Sigmoid colon (tissue), 6 donors: ENCODE measurements at regions not wholly inside any gene's neighbourhood (a gene's known extent, or its start where the extent isn't known, plus 50 kb on each side); places are given as distances from the start of the nearest gene placed in this dataset.

Experiments
- DNase-seq: peaks from one replicate; pipeline ENCODE4 v3.0.0-alpha.2; 2019
- H3K27ac ChIP-seq, 4 donors: fragments of 200-600 bp; sonication (generic); one replicate each; pipeline ENCODE4 v1.5.1; 2016 to 2019; ENCODE audit warnings: mild to moderate bottlenecking in 1 of 4
- H3K27me3 ChIP-seq, 3 donors: fragments of 200-600 bp; sonication (generic); one replicate each; pipeline ENCODE4 v1.5.1; 2019; ENCODE audit warnings: mild to moderate bottlenecking in 1 of 3
- H3K36me3 ChIP-seq, 4 donors: fragments of 200-600 bp; sonication (generic); one replicate each; pipeline ENCODE4 v1.5.1; 2016 to 2019
- H3K4me1 ChIP-seq, 4 donors: fragments of 200-600 bp; sonication (generic); one replicate each; pipeline ENCODE4 v1.5.1; 2017 to 2019
- H3K4me3 ChIP-seq, 4 donors: fragments of 200-600 bp; sonication (generic); one replicate each; pipeline ENCODE4 v1.5.1; 2017 to 2019; ENCODE audit warnings: mild to moderate bottlenecking in 2 of 4, moderate library complexity in 1 of 4
- H3K9me3 ChIP-seq, 4 donors: fragments of 200-600 bp in 3 of 4; sonication (generic) in 3 of 4; one replicate each; pipeline versions ENCODE4 v1.5.1 to v1.6.1; 2013 to 2019
- CTCF ChIP-seq, 4 experiments: fragments of 450-650 bp in 3 of 4; fragments of 200-600 bp in 1 of 4; IDR thresholded peaks; one replicate each; pipeline ENCODE4 v1.5.1; 2016 to 2019; ENCODE audit warnings: antibody characterized with exemption in 4 of 4, mild to moderate bottlenecking in 3 of 4, moderate library complexity in 2 of 4
- EP300 ChIP-seq, 4 donors: sonication (generic); formaldehyde crosslinking; IDR thresholded peaks; one replicate each; pipeline ENCODE4 v1.6.1; 2017; ENCODE audit warnings: antibody characterized with exemption in 4 of 4
- POLR2A ChIP-seq, 2 donors: fragments of 450-650 bp; IDR thresholded peaks; one replicate each; pipeline ENCODE4 v1.6.1; 2016; ENCODE audit warnings: antibody characterized with exemption in 2 of 2, mild to moderate bottlenecking in 2 of 2, moderate library complexity in 2 of 2
- POLR2AphosphoS5 ChIP-seq, 4 donors: sonication (generic); formaldehyde crosslinking; IDR thresholded peaks; one replicate each; pipeline ENCODE4 v1.6.1; 2017; ENCODE audit warnings: antibody characterized with exemption in 4 of 4
- WGBS, 2 donors: extraction: QIAGEN DNeasy Blood & Tissue Kit; methylation state at CpG; one replicate each; pipeline ENCODE4 v1.1.7; 2013; 5-methylcytosine and 5-hydroxymethylcytosine counted together
- intact Hi-C: fragments of 100-400 bp; cut with DNase I; formaldehyde crosslinking; loops from one replicate; pipeline ENCODE4 v1.15.1; 2023
- donor health status: healthy with polysubstance abuse.
- donor health status: healthy.

- Histone ChIP-seq H3K4me3 (no peak overlapping the region), H3K9me3 (no peaks in the 10 kb centered on the region), H3K4me1 (peaks cover 0 to 50% (median 44%) of the 10 kb centered on the region in 4 donors), H3K36me3 (no peaks in the 10 kb centered on the region), H3K27me3 (no peaks in the 10 kb centered on the region), H3K27ac (peak overlapping the region in 3 of 4 donors; percentile 52 to 74 (median 69))
- 76% methylated on average over 5 of the region's 5 CpGs for WGBS, 2 donors
- no peak for DNase-seq
- intact Hi-C loops: no loop called here
- TF ChIP-seq CTCF (IDR thresholded peaks at IDR 0.05): no peak
- peak in 1 of 4 donors; percentile 32 for TF ChIP-seq EP300 (IDR thresholded peaks at IDR 0.05)
- peak in 2 of 4 donors; percentile 10 to 71 for TF ChIP-seq POLR2AphosphoS5 (IDR thresholded peaks at IDR 0.05)
Measured at GRCh38 chr15:62431817-62432216, 266.7 kb upstream of the C2CD4B start.

DNA sequence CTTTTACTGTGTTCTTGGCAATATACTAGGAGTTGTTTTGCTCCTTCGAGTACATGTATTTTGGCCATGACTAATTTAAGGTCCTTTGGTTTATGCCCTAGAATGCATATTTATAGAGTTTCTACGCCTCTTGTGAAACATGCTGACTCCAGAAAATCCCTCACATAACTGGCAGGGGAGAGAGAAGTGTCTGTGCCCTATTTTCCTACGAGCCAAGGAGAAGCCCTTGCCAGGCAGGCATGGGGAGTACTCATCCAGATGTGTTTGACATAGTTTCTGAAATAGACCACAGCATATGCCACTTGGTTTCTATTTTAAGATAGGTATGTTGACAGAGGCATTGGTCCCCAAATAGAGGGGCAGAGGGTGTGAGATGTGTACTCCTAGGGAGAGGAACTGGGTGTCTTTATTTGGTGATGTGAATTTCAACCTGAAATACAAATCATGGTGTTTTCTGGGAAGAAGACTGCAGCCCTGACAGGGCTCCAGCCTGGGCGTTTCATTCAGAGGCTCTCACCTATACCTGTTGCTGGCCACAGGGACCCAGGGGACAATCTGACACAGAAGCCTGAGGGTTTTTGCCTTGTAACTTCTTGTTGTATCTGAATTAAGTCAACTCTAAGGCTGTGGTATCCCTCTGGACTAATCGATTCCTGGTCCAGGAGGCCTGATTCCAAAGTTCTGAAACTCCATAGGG, 267.8 kb upstream of the C2CD4B start:
- intact Hi-C loops: no loop called here
- 69 to 79% methylated on average over 5 of the region's 5 CpGs for WGBS, 2 donors
- peak in 1 of 4 donors; percentile 36 for TF ChIP-seq POLR2AphosphoS5 (IDR thresholded peaks at IDR 0.05)
- TF ChIP-seq POLR2A (IDR thresholded peaks at IDR 0.05): no peak

GRCh38 chr15:62436235-62436634, 271.1 kb upstream of the C2CD4B start:
- intact Hi-C loops: loop anchor here (5.0 kb wide), 1 partner anchor 36 kb away; no protein-coding TSS in a partner anchor
- Histone ChIP-seq H3K36me3 (no peaks in the 10 kb centered on the region), H3K4me1 (peaks cover 0 to 57% (median 50%) of the 10 kb centered on the region in 4 donors), H3K27me3 (no peaks in the 10 kb centered on the region), H3K27ac (no peak overlapping the region), H3K4me3 (no peak overlapping the region), H3K9me3 (no peaks in the 10 kb centered on the region)
- TF ChIP-seq POLR2A (IDR thresholded peaks at IDR 0.05): no peak
- no peak for TF ChIP-seq CTCF (IDR thresholded peaks at IDR 0.05)
- TF ChIP-seq EP300 (IDR thresholded peaks at IDR 0.05): no peak
- TF ChIP-seq POLR2AphosphoS5 (IDR thresholded peaks at IDR 0.05): no peak
- no peak for DNase-seq
- WGBS, 2 donors: 37 to 80% methylated on average over 4 of the region's 4 CpGs

More for the DNA sequence above, 267.8 kb upstream of the C2CD4B start:
- Histone ChIP-seq H3K9me3 (no peaks in the 10 kb centered on the region), H3K27me3 (no peaks in the 10 kb centered on the region), H3K4me3 (no peak overlapping the region), H3K36me3 (no peaks in the 10 kb centered on the region), H3K27ac (peak overlapping the region in 3 of 4 donors; percentile 52 to 74 (median 69)), H3K4me1 (peaks cover 0 to 50% (median 42%) of the 10 kb centered on the region in 4 donors)
- DNase-seq: no peak

DNA sequence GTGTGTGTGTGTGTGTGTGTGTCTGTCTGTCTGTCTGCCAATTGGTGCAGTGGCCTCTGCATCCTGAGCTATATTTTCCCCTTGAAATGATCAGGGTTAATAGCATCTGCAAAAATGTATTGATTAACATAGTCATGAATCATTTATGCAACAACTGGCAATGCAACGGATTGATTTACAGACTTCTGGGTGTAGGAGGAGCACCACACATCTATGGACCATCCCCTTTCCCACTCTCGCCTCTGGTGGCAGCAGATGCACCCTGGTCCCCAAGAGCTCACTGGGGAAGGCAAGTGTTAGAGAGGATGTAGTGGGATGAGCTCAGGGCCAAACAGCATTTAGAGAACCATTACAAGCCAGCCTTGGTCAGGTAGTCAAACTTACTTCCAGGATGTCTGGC, 272.7 kb upstream of the C2CD4B start:
- DNase-seq: no peak
- 89 to 94% methylated on average over 2 of the region's 2 CpGs for WGBS, 2 donors
- no peaks in the 10 kb centered on the region for H3K27me3 ChIP-seq
- TF ChIP-seq POLR2A (IDR thresholded peaks at IDR 0.05) (no peak), EP300 (IDR thresholded peaks at IDR 0.05) (no peak), CTCF (IDR thresholded peaks at IDR 0.05) (no peak), POLR2AphosphoS5 (IDR thresholded peaks at IDR 0.05) (no peak)
- H3K27ac ChIP-seq: no peak overlapping the region
- H3K36me3 ChIP-seq: no peaks in the 10 kb centered on the region
- intact Hi-C loops: loop anchor here (5.0 kb wide), 1 partner anchor 35 kb away; no protein-coding TSS in a partner anchor
- peaks cover 0 to 45% (median 36%) of the 10 kb centered on the region in 4 donors for H3K4me1 ChIP-seq
- H3K9me3 ChIP-seq: no peaks in the 10 kb centered on the region
- no peak overlapping the region for H3K4me3 ChIP-seq

DNA sequence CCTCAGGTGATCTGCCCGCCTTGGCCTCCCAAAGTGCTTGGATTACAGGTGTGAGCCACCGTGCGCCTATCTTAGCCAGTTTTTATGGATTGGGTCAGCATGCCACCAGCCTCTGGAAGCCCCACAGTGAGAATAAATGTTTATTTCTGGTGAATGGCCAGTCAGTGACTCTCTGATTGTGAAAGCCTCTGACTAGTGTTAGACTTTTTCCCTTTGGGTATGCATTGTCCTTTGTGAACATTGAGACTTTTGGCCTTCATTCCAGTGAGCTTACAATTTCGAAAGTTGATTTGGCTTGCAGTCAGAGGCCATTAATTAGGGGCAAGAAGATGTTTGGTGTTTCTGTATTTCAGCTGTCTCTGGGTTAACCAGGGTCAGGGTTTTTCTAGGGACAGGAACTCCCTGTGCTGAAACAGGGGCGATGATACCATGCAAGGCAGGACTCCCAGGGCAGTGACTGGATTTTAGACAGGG, 274.5 kb upstream of the C2CD4B start:
- DNase-seq: no peak
- 84 to 87% methylated on average over 5 of the region's 5 CpGs for WGBS, 2 donors
- H3K36me3 ChIP-seq: no peaks in the 10 kb centered on the region
- H3K4me3 ChIP-seq: no peak overlapping the region
- H3K4me1 ChIP-seq: peaks cover 0 to 39% (median 29%) of the 10 kb centered on the region in 4 donors
- H3K27me3 ChIP-seq: no peaks in the 10 kb centered on the region
- no peaks in the 10 kb centered on the region for H3K9me3 ChIP-seq
- peak overlapping the region in 2 of 4 donors; percentile 7 to 36 for H3K27ac ChIP-seq
- intact Hi-C loops: loop anchor here (5.0 kb wide), 1 partner anchor 33 kb away; no protein-coding TSS in a partner anchor
- TF ChIP-seq POLR2A (IDR thresholded peaks at IDR 0.05) (no peak), EP300 (IDR thresholded peaks at IDR 0.05) (peak in 2 of 4 donors; percentile 40 to 64), POLR2AphosphoS5 (IDR thresholded peaks at IDR 0.05) (peak; percentile 47 to 72 (median 54))
